ENCODE measurements at regions not wholly inside any gene's neighbourhood (a gene's known extent, or its start where the extent isn't known, plus 50 kb on each side); places are given as distances from the start of the nearest gene placed in this dataset.
A peak's percentile ranks its signal among the peaks of the same experiment; 100 is the strongest.

GRCh38 chr7:81114633-81115032 is 195.8 kb upstream of the SEMA3C start:
- no peak for DNase-seq (ENCODE audit: low read depth, low spot score)
- H3K4me3 ChIP-seq (ENCODE audit: low read depth, low read length), result no peak overlapping the region
- no peak for TF ChIP-seq CTCF (IDR thresholded peaks at IDR 0.05; ENCODE audit: low read depth, low read length)
- in situ Hi-C loops (cut with HindIII; ENCODE audit: low sequenced_read_pairs), result no loop called here

- no peak for TF ChIP-seq CTCF (IDR thresholded peaks at IDR 0.05; ENCODE audit: low read depth, low read length)
- H3K4me3 ChIP-seq (ENCODE audit: low read depth, low read length), result no peak overlapping the region
- in situ Hi-C loops (cut with HindIII; ENCODE audit: low sequenced_read_pairs), result no loop called here
- no peak for DNase-seq (ENCODE audit: low read depth, low spot score)
Measured at GRCh38 chr7:81112731-81113130, 193.9 kb upstream of the SEMA3C start.

GRCh38 chr7:81111781-81112540 is 193.1 kb upstream of the SEMA3C start:
- in situ Hi-C loops (cut with HindIII; ENCODE audit: low sequenced_read_pairs), result no loop called here
- DNase-seq (ENCODE audit: low read depth, low spot score), result no peak
- H3K4me3 ChIP-seq (ENCODE audit: low read depth, low read length), result no peak overlapping the region
- TF ChIP-seq CTCF (IDR thresholded peaks at IDR 0.05; ENCODE audit: low read depth, low read length), result no peak

GRCh38 chr7:81111358-81111757 is 192.5 kb upstream of the SEMA3C start:
- peak; percentile 90 for DNase-seq (ENCODE audit: low read depth, low spot score)
- no peak for TF ChIP-seq CTCF (IDR thresholded peaks at IDR 0.05; ENCODE audit: low read depth, low read length)
- in situ Hi-C loops (cut with HindIII; ENCODE audit: low sequenced_read_pairs), result no loop called here
- no peak overlapping the region for H3K4me3 ChIP-seq (ENCODE audit: low read depth, low read length)

- DNase-seq (ENCODE audit: low read depth, low spot score), result no peak
- in situ Hi-C loops (cut with HindIII; ENCODE audit: low sequenced_read_pairs), result no loop called here
- H3K4me3 ChIP-seq (ENCODE audit: low read depth, low read length), result no peak overlapping the region
- no peak for TF ChIP-seq CTCF (IDR thresholded peaks at IDR 0.05; ENCODE audit: low read depth, low read length)
Measured at GRCh38 chr7:81110673-81111072, 191.8 kb upstream of the SEMA3C start.

- TF ChIP-seq CTCF (IDR thresholded peaks at IDR 0.05; ENCODE audit: low read depth, low read length), result no peak
- no peak for DNase-seq (ENCODE audit: low read depth, low spot score)
Measured at GRCh38 chr7:81098213-81098612, 179.4 kb upstream of the SEMA3C start.

More at GRCh38 chr7:81098213-81098612, 179.4 kb upstream of the SEMA3C start:
- H3K4me3 ChIP-seq (ENCODE audit: low read depth, low read length), result no peak overlapping the region
- in situ Hi-C loops (cut with HindIII; ENCODE audit: low sequenced_read_pairs), result no loop called here

Measured in astrocyte of the spinal cord (primary cell).